Heart left ventricle (tissue), 13 donors: ENCODE measurements at regions not wholly inside any gene's neighbourhood (a gene's known extent, or its start where the extent isn't known, plus 50 kb on each side); places are given as distances from the start of the nearest gene placed in this dataset.

Experiments
- POLR2A ChIP-seq, 2 donors: fragments of 450-650 bp; IDR thresholded peaks; one replicate each; pipeline ENCODE4 v1.6.1; 2017; ENCODE audit warnings: antibody characterized with exemption in 2 of 2, mild to moderate bottlenecking in 2 of 2, moderate library complexity in 2 of 2
- TF ChIP-seq, protein P1 (sequence below), 12 donors: fragments of 200-600 bp; sonication (generic) in 4 of 12; IDR thresholded peaks; one replicate each; pipeline versions ENCODE4 v1.5.0 to v1.8.0; 2018 to 2022; ENCODE audit warnings: antibody characterized with exemption in 12 of 12, mild to moderate bottlenecking in 5 of 12
- donor health status: ischemic (EF 13 %, LVEDD 7.1; RV severe dilation, severe dysfunction).
- donor health status: DM: no; HTN: yes; CAD: no.
- donor health status: DM: no; HTN: no; CAD: no.
- donor health status: ischemic (EF 25% LVEDD 6.9; RV normal size, moderate dysfunction).
- donor health status: ischemic (EF 25% LVEDD 5.7; RV mildly dilated, moderate dysfunction).
- donor health status: ischemic (EF 35%, LVEDD 5.7; RV mildly dilated, moderate dysfunction).
- donor health status: nonischemic (EF 11% LVEDD 7.7; RV severe dilation, severe dysfunction).
- donor health status: DM: yes; HTN: yes; CAD: no.
- donor health status: PGD.
- donor health status: ischemic (EF 29% LVEDD 5.4; RV normal size, mild dysfunction).
- donor health status: nonischemic (EF 23%, LVEDD 6.1; RV moderate dilation, normal function).

DNA sequence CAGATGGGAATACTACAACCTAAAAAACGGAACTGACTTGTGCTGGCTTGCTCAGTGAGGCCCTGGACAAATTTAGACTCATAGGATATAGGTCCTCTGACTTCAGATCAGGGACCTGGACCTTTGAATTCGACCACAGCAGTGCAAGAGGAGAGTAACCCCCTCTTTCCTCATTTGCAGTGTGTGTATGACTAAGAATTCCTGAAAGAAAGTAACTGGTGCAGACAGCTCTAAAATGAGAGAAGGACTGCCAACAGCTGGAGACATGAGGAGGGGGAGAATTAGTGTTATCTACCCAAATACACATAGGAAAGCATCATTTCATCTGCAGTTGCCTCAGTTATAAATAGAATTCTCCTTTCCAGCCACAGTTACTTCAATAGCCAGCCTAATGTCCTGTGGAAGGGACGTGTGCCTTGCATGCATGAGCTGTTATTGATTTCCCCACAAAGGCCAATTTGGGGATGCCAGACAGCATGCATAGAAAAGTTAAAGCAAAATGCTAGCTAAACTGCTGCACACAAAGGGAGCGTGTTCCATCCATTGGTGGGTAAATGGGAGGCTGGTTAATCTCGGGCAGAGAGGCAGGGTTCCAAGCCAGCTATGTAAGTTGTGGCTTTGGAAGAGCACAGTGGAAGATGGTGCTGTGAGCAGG lies 442.7 kb downstream of the CDK5RAP2 start:
- TF ChIP-seq, protein P1, sequence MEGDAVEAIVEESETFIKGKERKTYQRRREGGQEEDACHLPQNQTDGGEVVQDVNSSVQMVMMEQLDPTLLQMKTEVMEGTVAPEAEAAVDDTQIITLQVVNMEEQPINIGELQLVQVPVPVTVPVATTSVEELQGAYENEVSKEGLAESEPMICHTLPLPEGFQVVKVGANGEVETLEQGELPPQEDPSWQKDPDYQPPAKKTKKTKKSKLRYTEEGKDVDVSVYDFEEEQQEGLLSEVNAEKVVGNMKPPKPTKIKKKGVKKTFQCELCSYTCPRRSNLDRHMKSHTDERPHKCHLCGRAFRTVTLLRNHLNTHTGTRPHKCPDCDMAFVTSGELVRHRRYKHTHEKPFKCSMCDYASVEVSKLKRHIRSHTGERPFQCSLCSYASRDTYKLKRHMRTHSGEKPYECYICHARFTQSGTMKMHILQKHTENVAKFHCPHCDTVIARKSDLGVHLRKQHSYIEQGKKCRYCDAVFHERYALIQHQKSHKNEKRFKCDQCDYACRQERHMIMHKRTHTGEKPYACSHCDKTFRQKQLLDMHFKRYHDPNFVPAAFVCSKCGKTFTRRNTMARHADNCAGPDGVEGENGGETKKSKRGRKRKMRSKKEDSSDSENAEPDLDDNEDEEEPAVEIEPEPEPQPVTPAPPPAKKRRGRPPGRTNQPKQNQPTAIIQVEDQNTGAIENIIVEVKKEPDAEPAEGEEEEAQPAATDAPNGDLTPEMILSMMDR (IDR thresholded peaks at IDR 0.05) = no peak
- TF ChIP-seq POLR2A (IDR thresholded peaks at IDR 0.05) = no peak
